Panc1 (cell line): ENCODE measurements at regions not wholly inside any gene's neighbourhood (a gene's known extent, or its start where the extent isn't known, plus 50 kb on each side); places are given as distances from the start of the nearest gene placed in this dataset.

Experiments
- ATAC-seq: fragments of 200-7000 bp; cut with Tn5 transposase; 2 replicates; pipeline ENCODE4 v1.9.1; 2020; ENCODE audit warnings: mild to moderate bottlenecking, moderate library complexity
- BruUV-seq: library from RNA; stranded (reverse); fragments of 400-500 nt; replicated peaks from 2 replicates; lab custom pipeline; 2021; lab: Mats Ljungman, UMichigan
- CTCF ChIA-PET: fragments of 300-600 bp; sonication (Branson Sonifier 250); formaldehyde crosslinking; loops from one replicate; lab custom pipeline; 2022; ENCODE audit warnings: antibody characterized with exemption; lab: Charles Lee
- POLR2A ChIA-PET: fragments of 300-600 bp; sonication (Branson Sonifier 250); formaldehyde crosslinking; loops from one replicate; lab custom pipeline; 2022; ENCODE audit warnings: antibody characterized with exemption; lab: Charles Lee
- DNase-seq: peaks from one replicate; pipeline ENCODE4 v3.0.0-alpha.2; 2010; ENCODE audit warnings: low read depth, low spot score
- H3K27ac ChIP-seq: 2 replicates; pipeline ENCODE4 v1.5.1; 2011; ENCODE audit warnings: mild to moderate bottlenecking, low read length, inconsistent platforms
- H3K27me3 ChIP-seq: fragments of 200-500 bp; sonication (Bioruptor generic); 2 replicates; pipeline ENCODE4 v1.6.0; 2014; ENCODE audit warnings: low read length, inconsistent platforms; ENCODE audit not compliant: control insufficient read depth, insufficient read depth
- H3K36me3 ChIP-seq: fragments of 200-500 bp; sonication (Bioruptor generic); 2 replicates; pipeline ENCODE4 v1.5.1; 2014; ENCODE audit warnings: inconsistent platforms, mild to moderate bottlenecking, low read length, moderate library complexity; ENCODE audit not compliant: control insufficient read depth, insufficient read depth
- H3K4me1 ChIP-seq: 2 replicates; pipeline ENCODE4 v1.5.1; 2011; ENCODE audit warnings: inconsistent platforms, mild to moderate bottlenecking, low read length, moderate library complexity; ENCODE audit not compliant: control insufficient read depth, insufficient read depth
- H3K4me3 ChIP-seq, 2 experiments: 2 replicates each; pipeline ENCODE4 v1.5.1; 2011 to 2012; ENCODE audit warnings: low read depth in 2 of 2, low read length in 2 of 2, mild to moderate bottlenecking in 2 of 2, inconsistent platforms in 1 of 2, moderate library complexity in 1 of 2
- H3K9me3 ChIP-seq: fragments of 200-500 bp; sonication (Bioruptor generic); 2 replicates; pipeline ENCODE4 v1.5.1; 2014; ENCODE audit warnings: low read depth, mild to moderate bottlenecking, inconsistent platforms, low read length, moderate library complexity; ENCODE audit not compliant: control insufficient read depth, insufficient read depth
- CTCF ChIP-seq: fragments of 450-650 bp; IDR thresholded peaks from 2 replicates; pipeline ENCODE4 v1.5.1; 2017; ENCODE audit warnings: mild to moderate bottlenecking
- POLR2AphosphoS5 ChIP-seq: IDR thresholded peaks from 2 replicates; pipeline ENCODE4 v1.6.1; 2012; ENCODE audit warnings: mild to moderate bottlenecking, low read depth, low read length, moderate library complexity
- REST ChIP-seq, 2 experiments: IDR thresholded peaks; 2 replicates each; pipeline ENCODE4 v1.6.1; 2011 to 2012; ENCODE audit warnings: low read depth in 2 of 2, control low read depth in 1 of 2, low read length in 1 of 2, mild to moderate bottlenecking in 1 of 2, moderate library complexity in 1 of 2; ENCODE audit not compliant: insufficient read depth in 1 of 2
- SIN3A ChIP-seq: IDR thresholded peaks from 2 replicates; pipeline ENCODE4 v1.6.1; 2012; ENCODE audit warnings: low read depth, mild to moderate bottlenecking, low read length, moderate library complexity, borderline replicate concordance; ENCODE audit not compliant: insufficient read depth
- TCF7L2 ChIP-seq: IDR thresholded peaks from 2 replicates; pipeline ENCODE4 v1.6.1; 2011; ENCODE audit warnings: mild to moderate bottlenecking, low read depth, low read length, inconsistent platforms
- in situ Hi-C: cut with HindIII; loops from 2 replicates; pipeline ENCODE4 v1.10.0; 2016; ENCODE audit warnings: low sequenced_read_pairs, low pct_unique_long_range_greater_than_20kb
- intact Hi-C: fragments of 100-400 bp; cut with micrococcal nuclease; formaldehyde crosslinking; loops from one replicate; pipeline ENCODE4 v1.10.0; 2022; ENCODE audit not compliant: unreplicated experiment

- intact Hi-C loops (no loop called here), in situ Hi-C loops (no loop called here)
- ATAC-seq, result no peak
- no TSS peak for BruUV-seq
- Histone ChIP-seq H3K27me3 (no peaks in the 10 kb centered on the region), H3K4me3 (no peak overlapping the region), H3K36me3 (no peaks in the 10 kb centered on the region), H3K9me3 (0 out of 2 replicates have a peak, but pooled peaks cover 3% of the 10 kb centered on the region), H3K27ac (no peak overlapping the region), H3K4me1 (no peaks in the 10 kb centered on the region)
- POLR2A ChIA-PET, result no interaction called here
- TF ChIP-seq POLR2AphosphoS5 (no peak), CTCF (no peak), REST (IDR thresholded peaks at IDR 0.05; ENCODE audit: insufficient read depth in 1 of 2, low read depth in 2 of 2, low read length in 1 of 2) (no peak), TCF7L2 (no peak), SIN3A (no peak)
- no peak for DNase-seq
- CTCF ChIA-PET, result no interaction called here
Measured at GRCh38 chr11:127966821-127967220, 620.5 kb downstream of the ETS1 start.

- no peaks in the 10 kb centered on the region for H3K4me1 ChIP-seq
- no peak for ATAC-seq
- in situ Hi-C loops (no loop called here), intact Hi-C loops (no loop called here)
- no peaks in the 10 kb centered on the region for H3K27me3 ChIP-seq
- no peaks in the 10 kb centered on the region for H3K36me3 ChIP-seq
- BruUV-seq, result no TSS peak
- POLR2A ChIA-PET, result no interaction called here
- CTCF ChIA-PET, result no interaction called here
- H3K9me3 ChIP-seq, result 0 out of 2 replicates have a peak, but pooled peaks cover 3% of the 10 kb centered on the region
- no peak overlapping the region for H3K4me3 ChIP-seq
- H3K27ac ChIP-seq, result no peak overlapping the region
- DNase-seq, result no peak
- no peak for TF ChIP-seq REST (IDR thresholded peaks at IDR 0.05; ENCODE audit: insufficient read depth in 1 of 2, low read depth in 2 of 2, low read length in 1 of 2)
- no peak for TF ChIP-seq CTCF
- TF ChIP-seq TCF7L2, result no peak
- TF ChIP-seq SIN3A, result no peak
- no peak for TF ChIP-seq POLR2AphosphoS5
Measured at GRCh38 chr11:127965939-127966668, 621.3 kb downstream of the ETS1 start.
